Activated T-cell treated with anti-CD3 and anti-CD28 coated beads for 48 hours (primary cell): ENCODE measurements at regions not wholly inside any gene's neighbourhood (a gene's known extent, or its start where the extent isn't known, plus 50 kb on each side); places are given as distances from the start of the nearest gene placed in this dataset.

Experiments
- DNase-seq: peaks from one replicate; pipeline ENCODE4 v3.0.0-alpha.2; 2020; ENCODE audit warnings: low read depth

GRCh38 chr12:75724307-75724927 lies 213.0 kb upstream of the KRR1 start:
- DNase-seq, result no peak

DNA sequence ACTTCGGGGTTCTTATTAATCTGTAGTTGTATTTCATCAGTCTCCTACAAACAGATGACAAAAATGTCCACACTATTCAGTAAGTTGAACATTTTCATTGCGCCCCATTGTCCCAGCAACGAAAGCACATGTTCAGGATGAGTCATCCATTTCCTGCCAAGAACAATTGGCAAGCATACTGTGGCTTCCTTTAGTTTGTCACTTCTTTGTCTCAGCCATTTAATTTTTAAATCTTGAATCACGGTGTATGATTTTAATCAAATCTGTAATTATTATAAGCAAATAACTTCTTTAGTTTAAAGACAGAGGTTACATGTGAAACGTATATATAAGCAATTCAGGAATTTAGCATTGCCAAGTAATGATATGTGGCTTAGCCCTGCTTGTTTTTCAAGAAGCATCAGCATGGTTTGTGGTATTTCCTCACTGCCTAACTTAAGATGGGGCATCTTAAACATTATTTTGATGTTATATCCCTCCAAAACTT lies 211.3 kb upstream of the KRR1 start:
- peak; percentile 4 for DNase-seq

GRCh38 chr12:75721796-75722195 lies 210.4 kb upstream of the KRR1 start:
- no peak for DNase-seq

DNA sequence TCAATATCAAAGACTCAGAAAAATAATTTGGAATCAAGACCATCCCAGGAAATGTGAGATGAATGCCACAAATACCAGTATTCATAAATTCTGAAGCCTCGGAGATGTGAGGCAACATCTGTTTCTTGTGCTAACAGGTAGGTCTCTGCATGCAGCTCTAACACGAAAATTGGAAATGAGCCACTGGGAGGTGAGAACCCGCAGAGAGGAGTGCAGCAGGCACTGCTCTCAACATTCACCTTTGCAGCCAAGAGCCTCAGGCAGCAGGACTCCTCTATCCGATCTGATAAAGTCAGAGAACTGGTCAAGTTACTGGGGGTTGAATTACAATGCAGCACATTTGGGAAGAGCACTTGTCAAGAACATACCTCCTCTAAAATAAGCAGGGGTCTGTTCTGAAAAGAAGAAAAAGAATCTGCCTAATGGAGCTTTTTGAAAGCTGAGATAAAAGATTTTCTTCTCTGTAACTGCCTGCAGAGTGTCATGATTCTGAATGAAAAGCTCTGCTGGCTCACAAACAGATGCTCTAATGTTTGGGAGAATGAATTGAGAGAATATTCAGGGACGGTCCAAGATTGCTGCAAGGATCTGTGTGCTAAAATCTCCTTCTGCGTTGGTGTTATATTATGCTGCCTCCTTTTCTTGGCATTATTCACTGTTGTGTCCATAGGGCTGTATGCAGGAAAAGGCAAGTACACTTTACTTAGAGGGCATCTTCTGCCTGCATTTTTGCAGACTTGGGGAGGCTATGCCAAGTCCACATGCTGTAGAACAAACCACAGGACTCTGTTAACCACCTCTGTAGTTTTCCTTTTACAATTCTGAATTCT lies 209.6 kb upstream of the KRR1 start:
- no peak for DNase-seq

DNA sequence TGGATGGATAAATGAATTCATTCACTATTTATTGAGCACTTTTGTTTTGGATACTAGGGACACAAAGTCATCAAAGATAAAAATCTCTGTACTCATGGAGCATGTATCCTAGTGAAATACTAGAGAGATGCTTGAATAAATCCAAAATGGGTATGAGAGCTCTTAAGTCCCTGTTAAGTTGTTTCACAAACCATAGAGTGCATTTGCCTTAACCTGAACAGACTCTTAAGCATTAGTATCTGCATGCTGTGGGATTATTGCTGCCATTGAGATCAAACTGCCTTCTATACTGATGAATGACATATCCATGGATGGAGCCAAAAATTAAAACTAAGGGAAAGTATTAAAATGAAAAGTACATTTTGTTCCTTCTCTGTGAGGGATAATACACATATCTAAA lies 206.5 kb upstream of the KRR1 start:
- DNase-seq, result no peak

- DNase-seq, result no peak
Observed at GRCh38 chr12:75716291-75717025, 205.0 kb upstream of the KRR1 start.

GRCh38 chr12:75715682-75716081 lies 204.3 kb upstream of the KRR1 start:
- DNase-seq, result no peak

- no peak for DNase-seq
Observed at GRCh38 chr12:75715323-75715644, 203.9 kb upstream of the KRR1 start.

- DNase-seq, result no peak
Observed at GRCh38 chr12:75714462-75715322, 203.3 kb upstream of the KRR1 start.

DNA sequence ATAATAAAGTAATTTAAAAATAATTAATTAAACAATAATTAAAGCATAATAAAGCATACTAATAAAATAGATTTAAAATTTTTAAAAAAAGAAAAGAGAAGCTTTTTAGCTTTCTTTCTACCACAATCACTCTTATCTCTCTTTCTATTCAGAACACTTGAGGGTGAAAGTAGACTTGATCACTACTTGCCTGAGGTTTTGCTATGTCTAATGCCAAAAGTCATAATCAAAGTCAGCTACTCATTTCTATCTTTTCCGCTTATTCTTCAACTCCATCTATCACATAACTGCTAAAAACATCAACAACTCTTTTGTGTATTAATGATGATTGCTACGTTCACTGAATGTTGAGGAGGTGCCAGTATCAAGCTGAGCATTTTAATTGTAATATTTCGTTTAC lies 202.0 kb upstream of the KRR1 start:
- no peak for DNase-seq

DNA sequence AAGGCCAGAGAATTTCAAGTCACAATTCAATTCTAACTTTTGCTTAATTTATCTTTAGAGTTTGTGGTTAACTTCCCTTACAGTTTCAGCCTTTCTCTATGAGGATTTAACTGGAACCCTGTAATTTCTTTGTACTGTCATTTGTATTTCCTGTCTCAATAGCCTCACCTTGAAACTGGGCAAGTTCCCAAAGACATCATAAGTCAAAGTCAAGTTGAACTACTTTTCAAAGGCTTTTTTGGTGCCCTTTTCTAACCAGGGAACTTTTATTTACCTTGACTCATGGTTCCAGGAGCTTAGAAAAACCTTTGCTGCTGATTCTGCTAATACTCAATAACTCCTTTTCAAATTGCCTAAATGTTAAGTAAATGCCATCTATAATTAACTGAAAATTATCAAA lies 200.8 kb upstream of the KRR1 start:
- no peak for DNase-seq

GRCh38 chr12:75711271-75711670 lies 199.9 kb upstream of the KRR1 start:
- no peak for DNase-seq

DNA sequence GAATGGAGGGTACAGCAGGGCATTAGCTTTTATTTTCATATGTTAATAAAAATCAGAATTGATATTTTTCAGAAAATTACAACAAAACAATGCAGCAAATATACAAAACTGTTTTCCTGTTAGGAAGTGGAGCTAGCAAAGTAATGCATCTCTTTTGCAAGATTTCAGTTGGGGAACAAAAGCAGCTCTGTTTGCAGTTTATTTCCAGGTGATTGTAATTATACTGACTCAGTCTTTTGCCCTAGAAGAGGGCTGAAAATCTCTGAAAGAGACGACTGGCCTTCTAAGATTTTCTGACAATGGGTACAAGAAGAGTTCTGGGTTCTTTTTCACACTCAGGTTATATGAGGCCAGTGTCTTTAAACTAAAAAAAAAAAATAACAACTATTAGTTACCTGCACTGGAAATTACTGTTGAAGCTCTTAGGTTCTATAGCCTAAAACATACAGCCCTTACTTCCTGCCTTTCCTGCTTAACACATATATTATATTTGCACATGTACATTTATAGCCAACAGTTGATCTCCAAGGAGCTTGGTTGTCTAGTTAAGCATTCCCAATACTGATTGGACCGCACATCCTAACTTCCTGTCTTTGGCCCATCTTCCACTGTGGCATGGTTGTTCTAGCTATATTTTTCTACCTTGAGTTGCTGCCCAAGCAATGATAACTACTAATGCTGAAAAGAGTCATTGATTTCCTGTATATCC lies 199.1 kb upstream of the KRR1 start:
- no peak for DNase-seq

GRCh38 chr12:75709503-75709902 lies 198.1 kb upstream of the KRR1 start:
- no peak for DNase-seq

DNA sequence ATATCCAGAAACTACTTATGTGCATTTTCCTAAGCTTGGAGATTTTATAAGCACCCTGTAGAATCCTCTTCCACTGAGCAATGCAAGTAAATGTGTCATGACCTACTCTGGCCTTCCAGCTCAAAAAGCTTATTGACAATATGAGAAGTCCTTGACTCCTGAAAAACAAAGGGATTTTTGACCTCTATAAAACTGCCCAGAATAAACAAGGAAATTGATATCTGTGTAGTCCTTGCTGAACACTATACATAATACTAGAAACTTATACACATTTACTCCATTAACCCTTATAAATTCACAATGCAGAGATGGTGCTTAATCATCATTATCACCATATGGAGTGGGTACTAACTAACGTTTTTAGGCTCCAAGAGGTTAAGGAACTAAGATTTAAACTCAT lies 197.4 kb upstream of the KRR1 start:
- DNase-seq, result no peak

DNA sequence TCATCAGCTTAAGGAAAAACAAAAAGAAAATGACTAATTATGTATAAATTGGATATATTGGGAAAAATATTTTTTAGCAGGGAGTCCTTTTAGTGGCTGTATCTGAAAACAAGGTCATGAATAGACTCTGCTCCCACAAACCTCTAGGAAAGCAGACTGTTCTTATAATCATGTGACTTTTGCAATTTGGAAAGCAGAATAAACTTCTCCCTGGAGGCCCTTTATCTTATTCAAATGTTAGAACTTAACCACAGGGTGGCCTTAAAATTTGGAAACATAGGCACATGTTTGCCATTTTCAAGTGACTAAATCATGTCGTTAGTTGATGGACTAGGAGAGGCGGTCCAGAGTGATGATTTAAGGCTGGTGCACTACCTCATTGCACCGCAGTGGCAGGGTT lies 196.6 kb upstream of the KRR1 start:
- DNase-seq, result no peak

- no peak for DNase-seq
Observed at GRCh38 chr12:75706786-75707605, 195.6 kb upstream of the KRR1 start.

DNA sequence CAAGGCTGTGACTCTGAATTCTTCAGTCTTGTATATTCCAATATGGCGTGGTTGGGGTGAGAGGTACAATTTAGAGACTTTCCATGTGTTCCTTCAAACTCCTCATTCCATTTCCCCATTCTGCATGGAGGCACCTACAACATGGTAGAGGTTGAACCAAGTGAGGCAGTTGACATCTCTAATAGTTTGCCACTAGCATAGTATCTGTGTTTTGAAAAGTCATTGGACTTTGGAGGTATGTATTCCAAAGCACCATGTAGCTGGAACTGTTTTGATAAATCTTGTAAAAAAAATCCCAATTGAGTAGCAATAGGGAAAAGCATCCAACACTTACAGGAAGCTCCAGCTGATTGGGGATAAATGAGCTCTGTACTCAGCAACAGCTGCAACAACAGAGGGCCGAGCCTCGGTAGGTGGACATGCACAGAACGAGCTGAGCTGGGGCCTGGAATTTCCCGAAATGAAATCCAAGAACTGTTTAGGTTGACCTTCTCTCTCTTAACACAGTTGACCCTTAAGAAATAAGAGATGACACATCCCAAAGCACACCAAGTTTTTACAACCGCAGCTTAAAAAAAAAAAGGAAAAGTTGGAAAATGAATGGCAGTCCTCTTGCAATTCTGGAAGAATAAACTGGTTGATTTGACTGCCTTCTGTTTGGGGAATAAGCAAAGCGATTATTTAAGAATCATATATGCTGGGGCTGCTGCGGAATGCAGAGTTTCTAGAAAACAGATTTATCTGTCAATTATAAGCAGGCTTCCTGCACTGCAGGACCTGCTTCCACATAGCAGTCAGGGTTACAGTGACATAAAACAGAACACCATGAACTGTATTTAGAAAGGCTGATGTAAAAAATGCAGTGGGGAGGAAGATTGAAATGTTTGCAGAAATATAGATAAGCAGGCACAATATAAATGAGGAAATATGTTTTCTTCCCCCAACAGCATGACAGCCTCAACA lies 194.6 kb upstream of the KRR1 start:
- no peak for DNase-seq

DNA sequence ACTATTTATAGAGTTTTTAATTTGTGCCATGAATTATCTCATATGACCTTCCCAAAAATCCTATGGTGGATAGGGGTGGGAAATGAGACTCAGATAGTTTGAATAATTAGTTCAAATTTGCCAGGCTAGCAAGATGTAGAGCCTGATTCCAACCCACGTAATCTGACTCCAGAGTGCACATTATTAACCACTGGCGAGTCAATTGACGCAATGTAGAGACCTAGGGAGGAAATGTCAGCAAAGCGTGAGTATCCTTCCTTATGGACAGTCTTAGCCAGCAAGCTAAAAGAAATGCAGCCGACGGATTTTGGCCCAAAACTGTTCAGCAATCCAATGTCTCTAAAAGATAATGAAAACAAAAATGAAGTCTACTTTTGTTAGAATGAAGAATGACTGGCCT lies 193.3 kb upstream of the KRR1 start:
- DNase-seq, result no peak
